Activated CD4-positive, alpha-beta T cell treated with anti-CD3 and anti-CD28 coated beads, Interleukin-2, amount 50 U/mL, for 24 hours (primary cell): ENCODE measurements at regions not wholly inside any gene's neighbourhood (a gene's known extent, or its start where the extent isn't known, plus 50 kb on each side); places are given as distances from the start of the nearest gene placed in this dataset.
A peak's percentile ranks its signal among the peaks of the same experiment; 100 is the strongest.

Source experiments
- DNase-seq, 2 donors: peaks; one replicate each; pipeline ENCODE4 v3.0.0-alpha.2; 2020; ENCODE audit warnings: low read depth in 1 of 2, low spot score in 1 of 2

- DNase-seq = no peak
Observed at GRCh38 chr1:99163671-99164070, 100.6 kb upstream of the PLPPR4 start.

GRCh38 chr1:99170516-99170915 lies 93.8 kb upstream of the PLPPR4 start:
- no peak for DNase-seq

GRCh38 chr1:99171184-99171813 lies 93.0 kb upstream of the PLPPR4 start:
- no peak for DNase-seq

GRCh38 chr1:99173282-99173681 lies 91.0 kb upstream of the PLPPR4 start:
- DNase-seq = no peak

- no peak for DNase-seq
Observed at GRCh38 chr1:99173900-99174299, 90.4 kb upstream of the PLPPR4 start.

GRCh38 chr1:99176753-99177152 lies 87.5 kb upstream of the PLPPR4 start:
- no peak for DNase-seq

GRCh38 chr1:99177465-99177864 lies 86.8 kb upstream of the PLPPR4 start:
- DNase-seq = no peak

GRCh38 chr1:99180343-99180808 lies 83.9 kb upstream of the PLPPR4 start:
- peak in 1 of 2 donors; percentile 59 for DNase-seq

GRCh38 chr1:99180915-99181314 lies 83.4 kb upstream of the PLPPR4 start:
- DNase-seq = no peak

- DNase-seq = no peak
Observed at GRCh38 chr1:99181892-99182291, 82.4 kb upstream of the PLPPR4 start.

GRCh38 chr1:99185196-99185595 lies 79.1 kb upstream of the PLPPR4 start:
- DNase-seq = no peak

- no peak for DNase-seq
Observed at GRCh38 chr1:99193431-99193830, 70.9 kb upstream of the PLPPR4 start.

- DNase-seq = no peak
Observed at GRCh38 chr1:99198393-99198792, 65.9 kb upstream of the PLPPR4 start.

GRCh38 chr1:99207216-99207615 lies 57.1 kb upstream of the PLPPR4 start:
- no peak for DNase-seq
